ENCODE measurements at regions not wholly inside any gene's neighbourhood (a gene's known extent, or its start where the extent isn't known, plus 50 kb on each side); places are given as distances from the start of the nearest gene placed in this dataset.

GRCh38 chr13:22063416-22064124 is 392.7 kb downstream of the FGF9 start:
- Histone ChIP-seq H3K36me3 (no peaks in the 10 kb centered on the region), H3K9me3 (replicated peaks) (no peaks in the 10 kb centered on the region), H3K27me3 (replicated peaks) (no peaks in the 10 kb centered on the region), H3K4me3 (no peak overlapping the region), H3K4me1 (replicated peaks) (no peaks in the 10 kb centered on the region), H3K27ac (no peak overlapping the region)
- no peak for DNase-seq (ENCODE audit: low read depth in 1 of 2, low spot score in 2 of 2)

- H3K4me1 ChIP-seq (replicated peaks): no peaks in the 10 kb centered on the region
- no peaks in the 10 kb centered on the region for H3K27me3 ChIP-seq (replicated peaks)
- H3K36me3 ChIP-seq: no peaks in the 10 kb centered on the region
- no peak overlapping the region for H3K27ac ChIP-seq
- no peak overlapping the region for H3K4me3 ChIP-seq
- H3K9me3 ChIP-seq (replicated peaks): no peaks in the 10 kb centered on the region
- DNase-seq (ENCODE audit: low read depth in 1 of 2, low spot score in 2 of 2): no peak
These were observed 394.2 kb downstream of the FGF9 start for GRCh38 chr13:22064854-22065620.

DNA sequence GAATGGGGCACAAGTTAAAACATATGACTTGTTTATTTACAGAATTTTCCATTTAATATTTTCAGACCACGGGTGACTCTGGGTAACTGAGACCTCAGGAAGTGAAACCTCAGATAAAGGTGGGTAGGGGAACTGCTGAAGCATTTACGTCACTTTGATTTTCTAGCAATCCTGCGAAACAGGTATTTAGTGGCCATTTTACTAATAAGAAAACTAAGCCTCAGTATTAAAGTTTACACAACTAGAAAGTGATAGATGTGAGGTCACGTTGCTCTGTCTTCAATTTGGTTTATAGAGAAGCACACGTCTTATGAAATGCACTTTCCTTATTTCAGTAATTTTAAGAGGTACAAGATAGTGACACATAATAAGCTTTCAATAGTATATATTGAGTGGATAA is 402.8 kb downstream of the FGF9 start:
- no peaks in the 10 kb centered on the region for H3K9me3 ChIP-seq (replicated peaks)
- H3K4me1 ChIP-seq (replicated peaks): peaks cover 18% of the 10 kb centered on the region
- no peak overlapping the region for H3K27ac ChIP-seq
- no peaks in the 10 kb centered on the region for H3K27me3 ChIP-seq (replicated peaks)
- H3K36me3 ChIP-seq: no peaks in the 10 kb centered on the region
- H3K4me3 ChIP-seq: no peak overlapping the region
- DNase-seq (ENCODE audit: low read depth in 1 of 2, low spot score in 2 of 2): no peak

DNA sequence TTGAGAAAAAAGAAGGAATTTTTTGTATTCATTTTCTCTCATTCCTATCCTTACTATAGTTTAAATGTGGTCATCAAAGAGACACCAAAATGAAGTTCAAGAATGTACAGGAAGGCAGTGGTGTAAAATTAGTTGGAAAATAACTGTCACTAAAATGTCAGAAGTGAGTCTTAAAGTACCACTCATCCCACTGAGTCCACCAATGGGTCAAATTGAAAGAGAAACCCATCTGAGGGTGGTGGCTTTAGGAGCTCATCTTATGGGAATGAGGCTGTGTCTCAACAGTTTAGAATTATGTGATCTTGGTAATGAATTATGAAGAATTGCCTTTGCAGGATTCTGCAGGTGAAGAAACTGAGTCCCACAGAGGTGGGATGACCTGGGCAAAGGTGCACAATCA is 403.5 kb downstream of the FGF9 start:
- no peak overlapping the region for H3K4me3 ChIP-seq
- peaks cover 18% of the 10 kb centered on the region for H3K4me1 ChIP-seq (replicated peaks)
- no peak overlapping the region for H3K27ac ChIP-seq
- H3K27me3 ChIP-seq (replicated peaks): no peaks in the 10 kb centered on the region
- no peaks in the 10 kb centered on the region for H3K36me3 ChIP-seq
- H3K9me3 ChIP-seq (replicated peaks): no peaks in the 10 kb centered on the region
- no peak for DNase-seq (ENCODE audit: low read depth in 1 of 2, low spot score in 2 of 2)

GRCh38 chr13:22076658-22077057 is 405.8 kb downstream of the FGF9 start:
- no peak overlapping the region for H3K27ac ChIP-seq
- no peaks in the 10 kb centered on the region for H3K9me3 ChIP-seq (replicated peaks)
- no peak for DNase-seq (ENCODE audit: low read depth in 1 of 2, low spot score in 2 of 2)
- H3K36me3 ChIP-seq: no peaks in the 10 kb centered on the region
- H3K4me3 ChIP-seq: no peak overlapping the region
- no peaks in the 10 kb centered on the region for H3K27me3 ChIP-seq (replicated peaks)
- peaks cover 18% of the 10 kb centered on the region for H3K4me1 ChIP-seq (replicated peaks)

DNA sequence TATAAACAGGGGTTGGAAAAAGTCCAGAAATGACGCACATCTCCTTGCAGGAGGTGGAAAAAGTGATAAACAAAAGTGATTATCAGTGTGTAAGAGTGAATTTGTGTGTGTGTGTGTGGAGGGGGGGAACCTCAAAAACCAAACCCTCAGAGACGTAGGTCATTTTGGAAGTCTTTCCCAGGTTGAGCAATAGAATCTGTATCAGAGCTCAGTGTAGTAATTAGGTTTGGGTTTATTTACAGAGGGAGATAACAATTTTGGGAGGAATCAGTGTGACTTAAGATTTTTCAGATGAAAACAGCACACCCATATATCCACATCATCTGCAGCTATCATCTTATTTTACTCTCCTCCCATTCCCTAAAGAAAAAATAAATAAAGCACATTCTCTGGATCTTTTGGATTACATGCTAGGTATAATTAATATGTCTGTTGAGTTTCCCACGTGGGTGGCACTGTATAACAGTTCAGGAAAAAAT is 406.4 kb downstream of the FGF9 start:
- no peaks in the 10 kb centered on the region for H3K36me3 ChIP-seq
- no peaks in the 10 kb centered on the region for H3K9me3 ChIP-seq (replicated peaks)
- H3K4me3 ChIP-seq: no peak overlapping the region
- no peaks in the 10 kb centered on the region for H3K27me3 ChIP-seq (replicated peaks)
- H3K27ac ChIP-seq: no peak overlapping the region; the same call in 1 of the 2 replicates
- DNase-seq (ENCODE audit: low read depth in 1 of 2, low spot score in 2 of 2): peak in 1 of 2 experiments; percentile 66
- peaks cover 18% of the 10 kb centered on the region for H3K4me1 ChIP-seq (replicated peaks)

GRCh38 chr13:22077764-22078163 is 406.9 kb downstream of the FGF9 start:
- H3K4me1 ChIP-seq (replicated peaks): peaks cover 18% of the 10 kb centered on the region
- DNase-seq (ENCODE audit: low read depth in 1 of 2, low spot score in 2 of 2): no peak
- no peaks in the 10 kb centered on the region for H3K36me3 ChIP-seq
- H3K9me3 ChIP-seq (replicated peaks): no peaks in the 10 kb centered on the region
- no peaks in the 10 kb centered on the region for H3K27me3 ChIP-seq (replicated peaks)
- no peak overlapping the region; the same call in 1 of the 2 replicates for H3K27ac ChIP-seq
- no peak overlapping the region for H3K4me3 ChIP-seq

DNA sequence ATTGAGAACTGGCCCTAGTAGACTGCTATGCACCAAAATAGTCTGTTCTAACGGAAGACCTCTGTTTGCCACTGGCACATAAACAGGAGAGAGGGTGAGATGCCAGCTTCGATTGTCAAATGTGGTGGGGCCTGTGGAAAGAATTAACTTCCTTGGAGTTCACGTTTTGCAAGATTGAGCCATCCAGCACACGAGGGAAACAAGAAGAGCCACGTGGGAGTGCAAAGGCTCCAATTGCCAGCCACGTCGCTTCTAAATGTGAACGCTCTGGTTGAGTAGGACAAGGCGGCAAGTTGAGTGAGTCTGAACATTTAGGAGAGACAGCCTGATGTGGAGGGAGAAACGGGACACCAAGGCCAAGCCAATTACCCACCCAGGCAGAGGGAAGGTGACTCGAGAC is 409.1 kb downstream of the FGF9 start:
- Histone ChIP-seq H3K27ac (no peak overlapping the region), H3K27me3 (replicated peaks) (no peaks in the 10 kb centered on the region), H3K4me1 (replicated peaks) (peaks cover 18% of the 10 kb centered on the region), H3K36me3 (no peaks in the 10 kb centered on the region), H3K9me3 (replicated peaks) (no peaks in the 10 kb centered on the region), H3K4me3 (no peak overlapping the region)
- DNase-seq (ENCODE audit: low read depth in 1 of 2, low spot score in 2 of 2): no peak

DNA sequence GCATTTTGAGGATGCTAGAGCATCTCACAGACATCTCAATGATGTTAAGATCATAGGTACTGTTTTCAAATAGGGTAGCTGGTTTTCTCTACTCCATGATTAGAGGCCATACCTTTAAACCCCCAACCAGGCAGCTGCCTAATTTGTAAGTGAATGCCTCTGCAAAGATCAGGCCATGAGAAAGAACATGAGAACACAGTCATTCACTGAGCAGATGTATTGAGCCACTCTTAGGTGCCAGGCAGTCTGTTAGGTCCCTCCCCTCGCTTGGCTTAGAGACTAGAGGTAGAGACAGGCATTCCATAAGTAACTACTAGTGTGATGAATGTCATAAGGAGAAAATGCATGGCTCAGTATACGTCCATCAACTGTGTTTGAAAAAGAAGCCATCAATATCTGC is 410.0 kb downstream of the FGF9 start:
- Histone ChIP-seq H3K27ac (no peak overlapping the region), H3K4me1 (replicated peaks) (peaks cover 18% of the 10 kb centered on the region), H3K4me3 (no peak overlapping the region), H3K27me3 (replicated peaks) (no peaks in the 10 kb centered on the region), H3K9me3 (replicated peaks) (no peaks in the 10 kb centered on the region), H3K36me3 (no peaks in the 10 kb centered on the region)
- no peak for DNase-seq (ENCODE audit: low read depth in 1 of 2, low spot score in 2 of 2)

DNA sequence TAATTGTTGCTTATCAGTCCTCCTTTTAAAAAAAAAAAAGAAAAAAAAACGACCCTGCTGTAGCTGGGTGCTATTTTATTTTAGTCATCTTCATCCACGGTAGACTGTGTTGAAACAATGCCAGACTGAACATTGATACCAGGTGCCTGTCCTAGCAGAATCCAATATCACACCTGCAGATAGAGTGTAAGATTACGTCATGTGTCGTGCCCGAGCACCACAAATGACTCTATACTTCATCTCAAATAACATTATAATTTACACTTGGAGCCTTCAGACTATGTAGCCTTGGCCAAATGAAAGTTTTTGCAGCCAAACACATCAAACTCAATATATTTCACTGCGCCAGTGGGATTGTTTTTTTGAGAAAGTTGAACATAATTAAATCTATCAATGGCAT is 410.6 kb downstream of the FGF9 start:
- Histone ChIP-seq H3K27me3 (replicated peaks) (no peaks in the 10 kb centered on the region), H3K36me3 (no peaks in the 10 kb centered on the region), H3K27ac (no peak overlapping the region), H3K4me1 (replicated peaks) (peaks cover 17% of the 10 kb centered on the region), H3K4me3 (no peak overlapping the region), H3K9me3 (replicated peaks) (no peaks in the 10 kb centered on the region)
- no peak for DNase-seq (ENCODE audit: low read depth in 1 of 2, low spot score in 2 of 2)

DNA sequence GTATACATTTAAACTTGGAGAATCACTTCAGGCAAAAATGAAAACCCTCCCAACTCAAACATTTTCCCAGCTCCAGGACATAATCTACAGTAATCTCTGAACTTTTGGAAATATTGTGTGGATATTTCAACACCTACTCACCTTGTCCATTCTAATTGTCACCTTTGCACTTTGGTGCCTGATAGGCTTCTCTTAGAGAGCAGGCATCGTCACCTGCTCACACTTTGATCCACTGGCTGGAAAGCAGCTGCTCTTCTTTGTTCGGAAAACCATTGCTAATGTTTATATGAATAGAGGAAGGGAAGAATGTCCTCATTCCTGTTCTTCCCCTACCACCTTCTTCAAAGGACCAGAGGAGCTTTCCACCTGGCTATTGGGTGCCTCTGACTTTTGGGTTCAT is 411.2 kb downstream of the FGF9 start:
- H3K36me3 ChIP-seq: no peaks in the 10 kb centered on the region
- H3K4me3 ChIP-seq: no peak overlapping the region
- peaks cover 11% of the 10 kb centered on the region for H3K4me1 ChIP-seq (replicated peaks)
- no peak overlapping the region for H3K27ac ChIP-seq
- no peaks in the 10 kb centered on the region for H3K27me3 ChIP-seq (replicated peaks)
- no peak for DNase-seq (ENCODE audit: low read depth in 1 of 2, low spot score in 2 of 2)
- no peaks in the 10 kb centered on the region for H3K9me3 ChIP-seq (replicated peaks)

- no peaks in the 10 kb centered on the region for H3K36me3 ChIP-seq
- DNase-seq (ENCODE audit: low read depth in 1 of 2, low spot score in 2 of 2): no peak
- no peaks in the 10 kb centered on the region for H3K27me3 ChIP-seq (replicated peaks)
- peaks cover 8% of the 10 kb centered on the region for H3K4me1 ChIP-seq (replicated peaks)
- H3K9me3 ChIP-seq (replicated peaks): no peaks in the 10 kb centered on the region
- no peak overlapping the region for H3K4me3 ChIP-seq
- no peak overlapping the region for H3K27ac ChIP-seq
These were observed 411.7 kb downstream of the FGF9 start for GRCh38 chr13:22082437-22083100.

- Histone ChIP-seq H3K4me3 (no peak overlapping the region), H3K27ac (no peak overlapping the region), H3K27me3 (replicated peaks) (no peaks in the 10 kb centered on the region), H3K36me3 (no peaks in the 10 kb centered on the region), H3K4me1 (replicated peaks) (peaks cover under 1% of the 10 kb centered on the region), H3K9me3 (replicated peaks) (no peaks in the 10 kb centered on the region)
- no peak for DNase-seq (ENCODE audit: low read depth in 1 of 2, low spot score in 2 of 2)
These were observed 414.1 kb downstream of the FGF9 start for GRCh38 chr13:22085001-22085400.
